GM12878 (cell line): ENCODE measurements at regions not wholly inside any gene's neighbourhood (a gene's known extent, or its start where the extent isn't known, plus 50 kb on each side); places are given as distances from the start of the nearest gene placed in this dataset.

Experiments used
- ATAC-seq: fragments of 200-7000 bp; cut with Tn5 transposase; 3 replicates; pipeline ENCODE4 v1.9.1; 2020; ENCODE audit warnings: mild to moderate bottlenecking, moderate library complexity
- BruUV-seq: library from RNA; stranded (reverse); fragments of 400-500 nt; replicated peaks from 2 replicates; lab custom pipeline; 2021; lab: Mats Ljungman, UMichigan
- CTCF ChIA-PET: fragments of 300-600 bp; sonication (Branson Sonifier 250); formaldehyde crosslinking; extraction: SDS; loops from one replicate; lab custom pipeline; 2021; ENCODE audit warnings: inconsistent platforms; lab: Yijun Ruan, JAX
- POLR2A ChIA-PET: fragments of 350-600 bp; formaldehyde crosslinking; extraction: SDS; loops from one replicate; lab custom pipeline; 2021; ENCODE audit warnings: inconsistent platforms; lab: Charles Lee
- RAD21 ChIA-PET: fragments of 300-600 bp; sonication (Branson Sonifier 250); formaldehyde crosslinking; loops from one replicate; lab custom pipeline; 2023; ENCODE audit warnings: antibody characterized with exemption; ENCODE audit not compliant: unreplicated experiment; lab: Charles Lee
- SMC1A ChIA-PET: fragments of 300-600 bp; sonication (Branson Sonifier 250); formaldehyde crosslinking; loops from one replicate; lab custom pipeline; 2023; ENCODE audit not compliant: unreplicated experiment, uncharacterized antibody; lab: Charles Lee
- DNase-seq: peaks from one replicate; pipeline ENCODE4 v3.0.0-alpha.2; 2011; ENCODE audit warnings: low read depth, low spot score
- FAIRE-seq: peaks from 3 replicates; lab custom pipeline; 2011; peaks lifted over from hg19 to GRCh38; lab: Jason Lieb, UNC
- H2AFZ ChIP-seq: 2 replicates; pipeline ENCODE4 v1.6.0; 2011; ENCODE audit warnings: low read depth, low read length, control low read depth; ENCODE audit not compliant: control insufficient read depth
- H3K27ac ChIP-seq: 2 replicates; pipeline ENCODE4 v1.5.1; 2011; ENCODE audit warnings: control low read depth; ENCODE audit not compliant: control insufficient read depth, insufficient read depth
- H3K27me3 ChIP-seq, 2 experiments: replicated peaks in 1 of 2; 2 replicates each; pipeline versions ENCODE4 v1.6.0 to v1.6.1; 2011; ENCODE audit warnings: low read length in 1 of 2; ENCODE audit not compliant: control insufficient read depth in 2 of 2, insufficient read depth in 2 of 2
- H3K36me3 ChIP-seq, 2 experiments: 2 replicates each; pipeline ENCODE4 v1.5.1; 2011; ENCODE audit warnings: low read length in 1 of 2; ENCODE audit not compliant: control insufficient read depth in 2 of 2, insufficient read depth in 2 of 2
- H3K4me1 ChIP-seq: 2 replicates; pipeline ENCODE4 v1.6.1; 2011; ENCODE audit warnings: mild to moderate bottlenecking, low read length, moderate library complexity, mixed read lengths; ENCODE audit not compliant: control insufficient read depth, insufficient read depth
- H3K4me2 ChIP-seq: 2 replicates; pipeline ENCODE4 v1.6.0; 2011; ENCODE audit warnings: control low read depth; ENCODE audit not compliant: control insufficient read depth, insufficient read depth
- H3K4me3 ChIP-seq: fragments of 200-600 bp; sonication (generic); 2 replicates; pipeline ENCODE4 v1.5.1; 2016
- H3K79me2 ChIP-seq: 2 replicates; pipeline ENCODE4 v1.6.0; 2011; ENCODE audit warnings: low read length; ENCODE audit not compliant: control insufficient read depth, insufficient read depth
- H3K9ac ChIP-seq: 2 replicates; pipeline ENCODE4 v1.8.0; 2011; ENCODE audit warnings: low read length, control low read depth, mixed read lengths; ENCODE audit not compliant: control insufficient read depth, insufficient read depth
- H3K9me3 ChIP-seq: replicated peaks from 3 replicates; pipeline ENCODE4 v1.5.1; 2011; ENCODE audit warnings: mild to moderate bottlenecking, low read length; ENCODE audit not compliant: control insufficient read depth, insufficient read depth
- H4K20me1 ChIP-seq: 2 replicates; pipeline ENCODE4 v1.6.0; 2011; ENCODE audit not compliant: control insufficient read depth, insufficient read depth
- ASH2L ChIP-seq: fragments of 300-600, 200-600 bp; sonication (generic); IDR thresholded peaks from 2 replicates; pipeline ENCODE4 v1.6.1; 2017; ENCODE audit warnings: low read depth, mild to moderate bottlenecking, borderline replicate concordance
- IKZF1 ChIP-seq: fragments of 450-650 bp; conservative IDR thresholded peaks from 2 replicates; pipeline ENCODE4 v1.6.1; 2017; ENCODE audit warnings: antibody characterized with exemption, mild to moderate bottlenecking
- STAT1 ChIP-seq: fragments of 450-650 bp; conservative IDR thresholded peaks from 2 replicates; pipeline ENCODE4 v1.6.1; 2014; ENCODE audit warnings: antibody characterized with exemption, mild to moderate bottlenecking
- STAT3 ChIP-seq: IDR thresholded peaks from 2 replicates; pipeline ENCODE4 v1.6.1; 2011; ENCODE audit warnings: low read depth, low read length, improper control_type of control experiment
- WRNIP1 ChIP-seq: IDR thresholded peaks from 2 replicates; pipeline ENCODE4 v1.6.1; 2011; ENCODE audit warnings: low read depth, low read length, improper control_type of control experiment, borderline replicate concordance
- ZBED1 ChIP-seq: IDR thresholded peaks from 2 replicates; pipeline ENCODE4 v1.6.1; 2016; ENCODE audit warnings: borderline replicate concordance
- WGBS: methylation state at CpG from one replicate; pipeline ENCODE4 v1.1.6; 2016; ENCODE audit warnings: low lambda C conversion rate; ENCODE audit not compliant: insufficient replicate concordance, insufficient coverage; ENCODE audit errors: missing lambda C conversion rate; 5-methylcytosine and 5-hydroxymethylcytosine counted together
- in situ Hi-C: fragments of 300-500 bp; cut with MboI; formaldehyde crosslinking; loops from 9 replicates; pipeline ENCODE4 v1.14.3; 2018; ENCODE audit warnings: mixed read lengths
- intact Hi-C: fragments of 100-400 bp; cut with micrococcal nuclease; formaldehyde crosslinking; loops from one replicate; pipeline ENCODE4 v1.14.2; 2022; ENCODE audit not compliant: unreplicated experiment
- TF ChIP-seq, protein P1 (sequence below), 3 experiments: IDR thresholded peaks in 2 of 3; conservative IDR thresholded peaks in 1 of 3; 2 replicates each; pipeline ENCODE4 v1.5.1; 2011; ENCODE audit warnings: low read depth in 3 of 3, low read length in 3 of 3, mild to moderate bottlenecking in 3 of 3, control low read depth in 2 of 3, moderate library complexity in 2 of 3, inconsistent platforms in 1 of 3, mixed read lengths in 1 of 3; ENCODE audit not compliant: control insufficient read depth in 2 of 3, insufficient read depth in 1 of 3; ENCODE audit errors: extremely low read depth in 1 of 3
- TF ChIP-seq, protein P2 (sequence below): IDR thresholded peaks from 2 replicates; pipeline ENCODE4 v1.6.1; 2012; ENCODE audit warnings: low read length, inconsistent platforms
- TF ChIP-seq, protein P3 (sequence below): fragments of 450-650 bp; IDR thresholded peaks from 2 replicates; pipeline ENCODE4 v1.6.1; 2017; ENCODE audit warnings: mild to moderate bottlenecking
- TF ChIP-seq, protein P4 (sequence below): IDR thresholded peaks from 2 replicates; pipeline ENCODE4 v1.6.1; 2011; ENCODE audit warnings: mild to moderate bottlenecking, low read depth, low read length, moderate library complexity; ENCODE audit not compliant: insufficient replicate concordance
- TF ChIP-seq, protein P5 (sequence below): fragments of 450-650 bp; formaldehyde crosslinking; IDR thresholded peaks from 2 replicates; pipeline ENCODE4 v1.4.0; 2020; ENCODE audit warnings: mild to moderate bottlenecking, moderate library complexity

DNA sequence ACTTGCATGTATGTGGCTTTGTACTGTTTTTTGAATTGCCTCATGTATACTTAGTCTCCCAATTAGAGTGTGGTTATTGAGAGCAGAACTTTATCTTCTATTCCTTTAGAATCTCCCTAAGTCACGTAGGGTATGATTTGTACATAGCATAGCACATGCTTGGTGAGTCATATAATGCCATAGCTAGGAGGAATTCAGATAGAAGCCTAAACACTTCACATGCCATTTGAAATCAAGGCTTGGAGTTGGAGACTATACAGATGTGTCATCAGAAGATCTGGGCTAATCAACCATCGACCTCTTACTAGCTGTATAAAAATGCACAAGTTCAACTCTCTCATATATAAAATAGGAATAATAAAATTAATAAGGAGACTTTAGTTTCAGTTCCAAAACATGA, 222.6 kb upstream of the ST6GAL2 start:
- H3K4me1 ChIP-seq, result no peaks in the 10 kb centered on the region
- no peak overlapping the region for H3K4me3 ChIP-seq
- H3K9ac ChIP-seq, result no peak overlapping the region
- no peak overlapping the region for H3K27ac ChIP-seq
- H3K79me2 ChIP-seq, result no peaks in the 10 kb centered on the region
- ChIA-PET POLR2A (no interaction called here), RAD21 (no interaction called here), SMC1A (no interaction called here), CTCF (no interaction called here)
- TF ChIP-seq IKZF1, result no peak
- TF ChIP-seq, protein P1, sequence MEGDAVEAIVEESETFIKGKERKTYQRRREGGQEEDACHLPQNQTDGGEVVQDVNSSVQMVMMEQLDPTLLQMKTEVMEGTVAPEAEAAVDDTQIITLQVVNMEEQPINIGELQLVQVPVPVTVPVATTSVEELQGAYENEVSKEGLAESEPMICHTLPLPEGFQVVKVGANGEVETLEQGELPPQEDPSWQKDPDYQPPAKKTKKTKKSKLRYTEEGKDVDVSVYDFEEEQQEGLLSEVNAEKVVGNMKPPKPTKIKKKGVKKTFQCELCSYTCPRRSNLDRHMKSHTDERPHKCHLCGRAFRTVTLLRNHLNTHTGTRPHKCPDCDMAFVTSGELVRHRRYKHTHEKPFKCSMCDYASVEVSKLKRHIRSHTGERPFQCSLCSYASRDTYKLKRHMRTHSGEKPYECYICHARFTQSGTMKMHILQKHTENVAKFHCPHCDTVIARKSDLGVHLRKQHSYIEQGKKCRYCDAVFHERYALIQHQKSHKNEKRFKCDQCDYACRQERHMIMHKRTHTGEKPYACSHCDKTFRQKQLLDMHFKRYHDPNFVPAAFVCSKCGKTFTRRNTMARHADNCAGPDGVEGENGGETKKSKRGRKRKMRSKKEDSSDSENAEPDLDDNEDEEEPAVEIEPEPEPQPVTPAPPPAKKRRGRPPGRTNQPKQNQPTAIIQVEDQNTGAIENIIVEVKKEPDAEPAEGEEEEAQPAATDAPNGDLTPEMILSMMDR (IDR thresholded peaks at IDR 0.05 in 2 of 3, conservative IDR thresholded peaks at IDR 0.05 in 1 of 3; ENCODE audit: control insufficient read depth in 2 of 3, extremely low read depth in 1 of 3, insufficient read depth in 1 of 3, low read depth in 3 of 3, low read length in 3 of 3), result no peak
- TF ChIP-seq, protein P2, sequence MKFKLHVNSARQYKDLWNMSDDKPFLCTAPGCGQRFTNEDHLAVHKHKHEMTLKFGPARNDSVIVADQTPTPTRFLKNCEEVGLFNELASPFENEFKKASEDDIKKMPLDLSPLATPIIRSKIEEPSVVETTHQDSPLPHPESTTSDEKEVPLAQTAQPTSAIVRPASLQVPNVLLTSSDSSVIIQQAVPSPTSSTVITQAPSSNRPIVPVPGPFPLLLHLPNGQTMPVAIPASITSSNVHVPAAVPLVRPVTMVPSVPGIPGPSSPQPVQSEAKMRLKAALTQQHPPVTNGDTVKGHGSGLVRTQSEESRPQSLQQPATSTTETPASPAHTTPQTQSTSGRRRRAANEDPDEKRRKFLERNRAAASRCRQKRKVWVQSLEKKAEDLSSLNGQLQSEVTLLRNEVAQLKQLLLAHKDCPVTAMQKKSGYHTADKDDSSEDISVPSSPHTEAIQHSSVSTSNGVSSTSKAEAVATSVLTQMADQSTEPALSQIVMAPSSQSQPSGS, result no peak
- TF ChIP-seq ASH2L, result no peak
- TF ChIP-seq, protein P3, sequence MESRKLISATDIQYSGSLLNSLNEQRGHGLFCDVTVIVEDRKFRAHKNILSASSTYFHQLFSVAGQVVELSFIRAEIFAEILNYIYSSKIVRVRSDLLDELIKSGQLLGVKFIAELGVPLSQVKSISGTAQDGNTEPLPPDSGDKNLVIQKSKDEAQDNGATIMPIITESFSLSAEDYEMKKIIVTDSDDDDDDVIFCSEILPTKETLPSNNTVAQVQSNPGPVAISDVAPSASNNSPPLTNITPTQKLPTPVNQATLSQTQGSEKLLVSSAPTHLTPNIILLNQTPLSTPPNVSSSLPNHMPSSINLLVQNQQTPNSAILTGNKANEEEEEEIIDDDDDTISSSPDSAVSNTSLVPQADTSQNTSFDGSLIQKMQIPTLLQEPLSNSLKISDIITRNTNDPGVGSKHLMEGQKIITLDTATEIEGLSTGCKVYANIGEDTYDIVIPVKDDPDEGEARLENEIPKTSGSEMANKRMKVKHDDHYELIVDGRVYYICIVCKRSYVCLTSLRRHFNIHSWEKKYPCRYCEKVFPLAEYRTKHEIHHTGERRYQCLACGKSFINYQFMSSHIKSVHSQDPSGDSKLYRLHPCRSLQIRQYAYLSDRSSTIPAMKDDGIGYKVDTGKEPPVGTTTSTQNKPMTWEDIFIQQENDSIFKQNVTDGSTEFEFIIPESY, result no peak
- TF ChIP-seq WRNIP1, result no peak
- TF ChIP-seq, protein P4, sequence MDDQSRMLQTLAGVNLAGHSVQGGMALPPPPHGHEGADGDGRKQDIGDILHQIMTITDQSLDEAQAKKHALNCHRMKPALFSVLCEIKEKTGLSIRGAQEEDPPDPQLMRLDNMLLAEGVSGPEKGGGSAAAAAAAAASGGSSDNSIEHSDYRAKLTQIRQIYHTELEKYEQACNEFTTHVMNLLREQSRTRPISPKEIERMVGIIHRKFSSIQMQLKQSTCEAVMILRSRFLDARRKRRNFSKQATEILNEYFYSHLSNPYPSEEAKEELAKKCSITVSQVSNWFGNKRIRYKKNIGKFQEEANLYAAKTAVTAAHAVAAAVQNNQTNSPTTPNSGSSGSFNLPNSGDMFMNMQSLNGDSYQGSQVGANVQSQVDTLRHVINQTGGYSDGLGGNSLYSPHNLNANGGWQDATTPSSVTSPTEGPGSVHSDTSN, result no peak
- no peak for TF ChIP-seq STAT3
- no peak for TF ChIP-seq STAT1
- TF ChIP-seq ZBED1, result no peak
- TF ChIP-seq, protein P5, sequence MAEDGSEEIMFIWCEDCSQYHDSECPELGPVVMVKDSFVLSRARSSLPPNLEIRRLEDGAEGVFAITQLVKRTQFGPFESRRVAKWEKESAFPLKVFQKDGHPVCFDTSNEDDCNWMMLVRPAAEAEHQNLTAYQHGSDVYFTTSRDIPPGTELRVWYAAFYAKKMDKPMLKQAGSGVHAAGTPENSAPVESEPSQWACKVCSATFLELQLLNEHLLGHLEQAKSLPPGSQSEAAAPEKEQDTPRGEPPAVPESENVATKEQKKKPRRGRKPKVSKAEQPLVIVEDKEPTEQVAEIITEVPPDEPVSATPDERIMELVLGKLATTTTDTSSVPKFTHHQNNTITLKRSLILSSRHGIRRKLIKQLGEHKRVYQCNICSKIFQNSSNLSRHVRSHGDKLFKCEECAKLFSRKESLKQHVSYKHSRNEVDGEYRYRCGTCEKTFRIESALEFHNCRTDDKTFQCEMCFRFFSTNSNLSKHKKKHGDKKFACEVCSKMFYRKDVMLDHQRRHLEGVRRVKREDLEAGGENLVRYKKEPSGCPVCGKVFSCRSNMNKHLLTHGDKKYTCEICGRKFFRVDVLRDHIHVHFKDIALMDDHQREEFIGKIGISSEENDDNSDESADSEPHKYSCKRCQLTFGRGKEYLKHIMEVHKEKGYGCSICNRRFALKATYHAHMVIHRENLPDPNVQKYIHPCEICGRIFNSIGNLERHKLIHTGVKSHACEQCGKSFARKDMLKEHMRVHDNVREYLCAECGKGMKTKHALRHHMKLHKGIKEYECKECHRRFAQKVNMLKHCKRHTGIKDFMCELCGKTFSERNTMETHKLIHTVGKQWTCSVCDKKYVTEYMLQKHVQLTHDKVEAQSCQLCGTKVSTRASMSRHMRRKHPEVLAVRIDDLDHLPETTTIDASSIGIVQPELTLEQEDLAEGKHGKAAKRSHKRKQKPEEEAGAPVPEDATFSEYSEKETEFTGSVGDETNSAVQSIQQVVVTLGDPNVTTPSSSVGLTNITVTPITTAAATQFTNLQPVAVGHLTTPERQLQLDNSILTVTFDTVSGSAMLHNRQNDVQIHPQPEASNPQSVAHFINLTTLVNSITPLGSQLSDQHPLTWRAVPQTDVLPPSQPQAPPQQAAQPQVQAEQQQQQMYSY, result no peak
- H4K20me1 ChIP-seq, result no peaks in the 10 kb centered on the region
- FAIRE-seq (no peak), ATAC-seq (no peak), DNase-seq (no peak)
- no TSS peak for BruUV-seq
- no peak overlapping the region for H2AFZ ChIP-seq
- in situ Hi-C loops, result no loop called here
- H3K4me2 ChIP-seq, result no peak overlapping the region
- WGBS, result 10% methylated on average over 2 of the region's 2 CpGs
- no peaks in the 10 kb centered on the region for H3K36me3 ChIP-seq
- intact Hi-C loops, result no loop called here
- no peaks in the 10 kb centered on the region for H3K9me3 ChIP-seq
- no peaks in the 10 kb centered on the region for H3K27me3 ChIP-seq
